H1 (cell line): ENCODE measurements at regions not wholly inside any gene's neighbourhood (a gene's known extent, or its start where the extent isn't known, plus 50 kb on each side); places are given as distances from the start of the nearest gene placed in this dataset.

ENCODE experiments used
- CTCF ChIA-PET: fragments of 300-600 bp; sonication (Branson Sonifier 250); formaldehyde crosslinking; loops from one replicate; lab custom pipeline; 2021; ENCODE audit not compliant: partially characterized antibody; lab: Charles Lee
- POLR2A ChIA-PET: fragments of 300-600 bp; sonication (Branson Sonifier 250); formaldehyde crosslinking; loops from one replicate; lab custom pipeline; 2021; ENCODE audit warnings: inconsistent platforms; ENCODE audit not compliant: partially characterized antibody; lab: Charles Lee
- DNase-seq, 2 experiments: peaks; one replicate each; pipeline versions ENCODE4 v3.0.0 to v3.0.0-alpha.2; 2010 to 2022; ENCODE audit warnings: low spot score in 2 of 2, low read depth in 1 of 2, mixed read lengths in 1 of 2
- FAIRE-seq: peaks from 2 replicates; lab custom pipeline; 2011; peaks lifted over from hg19 to GRCh38; lab: Jason Lieb, UNC
- H2AFZ ChIP-seq: 2 replicates; pipeline ENCODE4 v1.8.1; 2012; ENCODE audit warnings: low read length, inconsistent platforms
- H2AK5ac ChIP-seq: 2 replicates; pipeline ENCODE4 v1.6.1; 2013; ENCODE audit warnings: low read depth, low read length
- H2BK120ac ChIP-seq: replicated peaks from 2 replicates; pipeline ENCODE3; 2013; ENCODE audit warnings: low read depth, low read length, inconsistent platforms
- H2BK12ac ChIP-seq: 2 replicates; pipeline ENCODE4 v1.6.1; 2013; ENCODE audit warnings: low read depth, low read length
- H2BK15ac ChIP-seq: 2 replicates; pipeline ENCODE4 v1.6.1; 2013; ENCODE audit warnings: low read length
- H2BK20ac ChIP-seq: 2 replicates; pipeline ENCODE4 v1.6.1; 2013; ENCODE audit warnings: low read length
- H2BK5ac ChIP-seq: 2 replicates; pipeline ENCODE4 v1.6.1; 2013; ENCODE audit warnings: low read depth, low read length
- H3K14ac ChIP-seq: 2 replicates; pipeline ENCODE4 v1.6.1; 2013; ENCODE audit warnings: inconsistent platforms; ENCODE audit not compliant: insufficient read length
- H3K18ac ChIP-seq: 2 replicates; pipeline ENCODE4 v1.6.1; 2013; ENCODE audit warnings: low read length; ENCODE audit errors: extremely low read depth
- H3K23ac ChIP-seq: 2 replicates; pipeline ENCODE4 v1.6.1; 2013; ENCODE audit warnings: inconsistent platforms; ENCODE audit not compliant: insufficient read length
- H3K23me2 ChIP-seq: 2 replicates; pipeline ENCODE4 v1.6.1; 2013; ENCODE audit warnings: low read depth, low read length
- H3K27ac ChIP-seq: 2 replicates; pipeline ENCODE4 v1.6.1; 2011; ENCODE audit warnings: low read depth, low read length, inconsistent platforms
- H3K27me3 ChIP-seq, 4 experiments: replicated peaks in 1 of 4; 1 replicate in 1 of 4; 2 replicates in 3 of 4; pipeline versions ENCODE4 v1.6.1 to v1.8.1; 2011 to 2013; ENCODE audit warnings: low read length in 3 of 4, mild to moderate bottlenecking in 3 of 4, inconsistent platforms in 2 of 4, mixed read lengths in 2 of 4, moderate library complexity in 1 of 4; ENCODE audit not compliant: control insufficient read depth in 3 of 4, insufficient read depth in 3 of 4; ENCODE audit errors: extremely low read depth in 1 of 4
- H3K36me3 ChIP-seq, 4 experiments: 2 replicates each; pipeline versions ENCODE4 v1.6.1 to v1.8.1; 2011 to 2013; ENCODE audit warnings: mild to moderate bottlenecking in 4 of 4, low read length in 3 of 4, moderate library complexity in 2 of 4, control low read depth in 1 of 4, inconsistent platforms in 1 of 4; ENCODE audit not compliant: insufficient read depth in 4 of 4, control insufficient read depth in 2 of 4
- H3K4ac ChIP-seq: replicated peaks from 2 replicates; pipeline ENCODE3; 2013; ENCODE audit warnings: low read length, low read depth, mixed read lengths, inconsistent platforms; ENCODE audit not compliant: insufficient read length
- H3K4me1 ChIP-seq, 4 experiments: replicated peaks in 1 of 4; 1 replicate in 1 of 4; 2 replicates in 3 of 4; pipeline versions ENCODE4 v1.6.1 to v1.8.1; 2011 to 2013; ENCODE audit warnings: low read length in 3 of 4, inconsistent platforms in 2 of 4, mixed read lengths in 1 of 4; ENCODE audit not compliant: insufficient read depth in 4 of 4, control insufficient read depth in 3 of 4
- H3K4me2 ChIP-seq, 2 experiments: 2 replicates each; pipeline versions ENCODE4 v1.6.1 to v1.8.1; 2011 to 2013; ENCODE audit warnings: low read depth in 2 of 2, low read length in 2 of 2, control low read depth in 1 of 2, inconsistent platforms in 1 of 2, mild to moderate bottlenecking in 1 of 2; ENCODE audit not compliant: insufficient read depth in 1 of 2
- H3K4me3 ChIP-seq, 4 experiments: fragments of 200-600, 300-600 bp in 1 of 4; sonication (generic), shearing (Covaris generic), sonication (Bioruptor Twin) in 1 of 4; 2 replicates each; pipeline versions ENCODE4 v1.5.1 to v1.8.1; 2011 to 2016; ENCODE audit warnings: low read length in 4 of 4, low read depth in 3 of 4, control low read depth in 2 of 4, inconsistent platforms in 2 of 4, mild to moderate bottlenecking in 2 of 4, mixed read lengths in 1 of 4, moderate library complexity in 1 of 4; ENCODE audit not compliant: insufficient read depth in 2 of 4; ENCODE audit errors: extremely low read depth in 1 of 4
- H3K56ac ChIP-seq: replicated peaks from 2 replicates; pipeline ENCODE3; 2013; ENCODE audit warnings: low read depth, mild to moderate bottlenecking, mixed read lengths, low read length, inconsistent platforms; ENCODE audit not compliant: insufficient read length
- H3K79me1 ChIP-seq: 2 replicates; pipeline ENCODE4 v1.6.1; 2013; ENCODE audit warnings: low read depth, low read length, control low read depth
- H3K79me2 ChIP-seq, 2 experiments: 2 replicates each; pipeline versions ENCODE4 v1.6.1 to v1.8.1; 2012 to 2013; ENCODE audit warnings: low read length in 2 of 2, mild to moderate bottlenecking in 2 of 2, inconsistent platforms in 1 of 2; ENCODE audit not compliant: insufficient read depth in 2 of 2, control insufficient read depth in 1 of 2
- H3K9ac ChIP-seq, 4 experiments: replicated peaks in 1 of 4; 1 replicate in 1 of 4; 2 replicates in 3 of 4; pipeline versions ENCODE4 v1.6.1 to v1.8.1; 2011 to 2013; ENCODE audit warnings: low read depth in 3 of 4, low read length in 3 of 4, control low read depth in 2 of 4, mild to moderate bottlenecking in 2 of 4, moderate library complexity in 2 of 4, inconsistent platforms in 1 of 4; ENCODE audit errors: extremely low read depth in 1 of 4
- H3K9me3 ChIP-seq, 2 experiments: 2 replicates each; pipeline versions ENCODE4 v1.6.1 to v1.8.1; 2012 to 2013; ENCODE audit warnings: mild to moderate bottlenecking in 2 of 2, moderate library complexity in 2 of 2, control low read depth in 1 of 2, inconsistent platforms in 1 of 2, low read depth in 1 of 2, low read length in 1 of 2, mixed read lengths in 1 of 2; ENCODE audit not compliant: insufficient read depth in 2 of 2
- H4K20me1 ChIP-seq, 2 experiments: replicated peaks in 1 of 2; 2 replicates each; pipeline versions ENCODE3 to v1.8.1; 2011 to 2013; ENCODE audit warnings: inconsistent platforms in 2 of 2, low read length in 2 of 2, mild to moderate bottlenecking in 1 of 2; ENCODE audit not compliant: insufficient read depth in 2 of 2, control insufficient read depth in 1 of 2
- H4K5ac ChIP-seq: 2 replicates; pipeline ENCODE4 v1.6.1; 2013; ENCODE audit warnings: low read length, low read depth, mixed read lengths, inconsistent platforms; ENCODE audit not compliant: insufficient read length
- H4K8ac ChIP-seq: 2 replicates; pipeline ENCODE4 v1.8.0; 2013; ENCODE audit warnings: mild to moderate bottlenecking, moderate library complexity, low read length, inconsistent platforms; ENCODE audit not compliant: insufficient read depth; ENCODE audit errors: extremely low read depth
- H4K91ac ChIP-seq: replicated peaks from 2 replicates; pipeline ENCODE3; 2013; ENCODE audit warnings: low read length, mixed read lengths, inconsistent platforms; ENCODE audit not compliant: insufficient read length
- CHD2 ChIP-seq: IDR thresholded peaks from 2 replicates; pipeline ENCODE4 v1.6.1; 2012; ENCODE audit warnings: low read length, improper control_type of control experiment
- E2F6 ChIP-seq: IDR thresholded peaks from 2 replicates; pipeline ENCODE4 v1.6.1; 2012; ENCODE audit warnings: inconsistent platforms
- EGR1 ChIP-seq: IDR thresholded peaks from 2 replicates; pipeline ENCODE4 v1.6.1; 2011; ENCODE audit warnings: low read depth, low read length, borderline replicate concordance
- GTF2F1 ChIP-seq: IDR thresholded peaks from 2 replicates; pipeline ENCODE4 v1.6.1; 2012; ENCODE audit warnings: low read depth, low read length, improper control_type of control experiment, borderline replicate concordance
- JUN ChIP-seq: IDR thresholded peaks from 2 replicates; pipeline ENCODE4 v1.6.1; 2011; ENCODE audit warnings: low read depth, mild to moderate bottlenecking, improper control_type of control experiment, low read length
- KDM1A ChIP-seq: fragments of 200-600, 300-600 bp; sonication (generic); IDR thresholded peaks from 2 replicates; pipeline ENCODE4 v1.7.1; 2016; ENCODE audit warnings: mild to moderate bottlenecking, low read length, borderline replicate concordance
- NRF1 ChIP-seq: IDR thresholded peaks from 2 replicates; pipeline ENCODE4 v1.6.1; 2011; ENCODE audit warnings: mild to moderate bottlenecking, low read depth, low read length, improper control_type of control experiment
- POLR2AphosphoS5 ChIP-seq: IDR thresholded peaks from 2 replicates; pipeline ENCODE4 v1.6.1; 2011; ENCODE audit warnings: low read depth, low read length
- POU5F1 ChIP-seq: IDR thresholded peaks from 2 replicates; pipeline ENCODE4 v1.6.1; 2011; ENCODE audit warnings: low read depth, mild to moderate bottlenecking, low read length, moderate library complexity
- RAD21 ChIP-seq, 2 experiments: IDR thresholded peaks in 1 of 2; conservative IDR thresholded peaks in 1 of 2; 2 replicates each; pipeline ENCODE4 v1.6.1; 2011; ENCODE audit warnings: low read depth in 2 of 2, low read length in 2 of 2, improper control_type of control experiment in 1 of 2, inconsistent platforms in 1 of 2, mild to moderate bottlenecking in 1 of 2, moderate library complexity in 1 of 2
- SIN3A ChIP-seq, 2 experiments: IDR thresholded peaks in 1 of 2; conservative IDR thresholded peaks in 1 of 2; 2 replicates each; pipeline ENCODE4 v1.6.1; 2011 to 2012; ENCODE audit warnings: low read length in 2 of 2, improper control_type of control experiment in 1 of 2, low read depth in 1 of 2, mild to moderate bottlenecking in 1 of 2
- SP1 ChIP-seq: IDR thresholded peaks from 2 replicates; pipeline ENCODE4 v1.6.1; 2011; ENCODE audit warnings: low read depth, low read length
- TF ChIP-seq, protein P1 (sequence below): IDR thresholded peaks from 2 replicates; pipeline ENCODE4 v1.6.1; 2011; ENCODE audit warnings: low read length, improper control_type of control experiment

- Histone ChIP-seq H3K79me2 (no peaks in the 10 kb centered on the region), H4K8ac (no peak overlapping the region), H4K20me1 (no peaks in the 10 kb centered on the region), H3K9me3 (no peaks in the 10 kb centered on the region), H3K23ac (no peak overlapping the region), H3K36me3 (no peaks in the 10 kb centered on the region), H3K27me3 (no peaks in the 10 kb centered on the region), H3K9ac (no peak overlapping the region), H3K27ac (no peak overlapping the region), H2BK5ac (no peak overlapping the region), H3K23me2 (no peaks in the 10 kb centered on the region; the same call in 1 of the 2 replicates), H3K79me1 (no peaks in the 10 kb centered on the region), H3K14ac (no peak overlapping the region), H2BK12ac (no peak overlapping the region), H2BK20ac (no peak overlapping the region), H2BK15ac (no peak overlapping the region), H3K18ac (no peak overlapping the region)
- ChIA-PET CTCF (interaction anchor here (0.6 to 1.5 kb wide), 4 partner anchors 11 to 329 kb away, joined by 3 to 5 read pairs (median 4); no protein-coding TSS in a partner anchor), POLR2A (no interaction called here)
- FAIRE-seq: no peak
- no peak for DNase-seq
- TF ChIP-seq SP1 (no peak), POU5F1 (no peak), RAD21 (IDR thresholded peaks at IDR 0.05 in 1 of 2, conservative IDR thresholded peaks at IDR 0.05 in 1 of 2; ENCODE audit: low read depth in 2 of 2, low read length in 2 of 2) (no peak), NRF1 (no peak), JUN (no peak), SIN3A (conservative IDR thresholded peaks at IDR 0.05 in 1 of 2, IDR thresholded peaks at IDR 0.05 in 1 of 2; ENCODE audit: low read depth in 1 of 2, low read length in 2 of 2) (no peak), E2F6 (no peak), GTF2F1 (no peak), KDM1A (no peak), CHD2 (no peak), POLR2AphosphoS5 (no peak), EGR1 (no peak)
- TF ChIP-seq, protein P1, sequence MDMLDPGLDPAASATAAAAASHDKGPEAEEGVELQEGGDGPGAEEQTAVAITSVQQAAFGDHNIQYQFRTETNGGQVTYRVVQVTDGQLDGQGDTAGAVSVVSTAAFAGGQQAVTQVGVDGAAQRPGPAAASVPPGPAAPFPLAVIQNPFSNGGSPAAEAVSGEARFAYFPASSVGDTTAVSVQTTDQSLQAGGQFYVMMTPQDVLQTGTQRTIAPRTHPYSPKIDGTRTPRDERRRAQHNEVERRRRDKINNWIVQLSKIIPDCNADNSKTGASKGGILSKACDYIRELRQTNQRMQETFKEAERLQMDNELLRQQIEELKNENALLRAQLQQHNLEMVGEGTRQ: no peak
- TF ChIP-seq, all 59 proteins: peak for 0
- Histone ChIP-seq H2BK120ac (no peak overlapping the region), H2AK5ac (no peak overlapping the region), H4K5ac (no peak overlapping the region), H3K4me2 (no peak overlapping the region), H3K4me1 (no peaks in the 10 kb centered on the region), H2AFZ (no peak overlapping the region), H3K4ac (no peak overlapping the region), H4K91ac (no peak overlapping the region), H3K56ac (no peak overlapping the region), H3K4me3 (no peak overlapping the region)
Measured at GRCh38 chr4:138588501-138588900, 346.4 kb upstream of the SLC7A11 start.
